Adrenal gland (tissue), 5 donors: ENCODE measurements at regions not wholly inside any gene's neighbourhood (a gene's known extent, or its start where the extent isn't known, plus 50 kb on each side); places are given as distances from the start of the nearest gene placed in this dataset.

Experiments used
- POLR2A ChIP-seq, 2 donors: fragments of 450-650 bp; IDR thresholded peaks; one replicate each; pipeline ENCODE4 v1.6.1; 2017; ENCODE audit warnings: antibody characterized with exemption in 2 of 2, mild to moderate bottlenecking in 2 of 2, moderate library complexity in 1 of 2
- TF ChIP-seq, protein P1 (sequence below), 6 experiments: fragments of 450-650 bp in 4 of 6; fragments of 200-600 bp in 2 of 6; sonication (generic) in 1 of 6; IDR thresholded peaks; 1 replicate in 5 of 6; 2 replicates in 1 of 6; pipeline versions ENCODE4 v1.5.1 to v1.8.0; 2016 to 2021; ENCODE audit warnings: antibody characterized with exemption in 6 of 6, mild to moderate bottlenecking in 2 of 6, moderate library complexity in 1 of 6
- donor health status: DM: no; HTN: no; CAD: no.

DNA sequence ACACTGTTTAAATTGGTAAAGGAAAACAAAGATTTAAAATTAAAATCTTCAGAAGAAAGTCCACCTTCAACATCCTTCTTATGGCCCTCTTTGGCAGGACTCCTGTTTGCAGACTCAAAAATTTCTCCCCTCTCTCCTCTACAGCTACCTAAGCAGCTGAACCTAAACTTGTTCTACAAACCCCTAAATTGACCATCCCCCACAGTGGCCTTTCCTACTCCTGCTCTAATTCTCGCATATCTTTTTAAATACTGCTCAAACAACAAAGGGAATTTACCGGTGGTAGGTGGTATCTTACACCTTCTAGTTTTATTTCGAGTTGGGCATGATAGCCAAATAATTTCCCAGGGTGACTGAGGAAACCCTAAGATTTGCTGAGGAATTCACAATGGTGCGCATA is 53.5 kb upstream of the PDC start:
- no peak for TF ChIP-seq POLR2A (IDR thresholded peaks at IDR 0.05)
- TF ChIP-seq, protein P1, sequence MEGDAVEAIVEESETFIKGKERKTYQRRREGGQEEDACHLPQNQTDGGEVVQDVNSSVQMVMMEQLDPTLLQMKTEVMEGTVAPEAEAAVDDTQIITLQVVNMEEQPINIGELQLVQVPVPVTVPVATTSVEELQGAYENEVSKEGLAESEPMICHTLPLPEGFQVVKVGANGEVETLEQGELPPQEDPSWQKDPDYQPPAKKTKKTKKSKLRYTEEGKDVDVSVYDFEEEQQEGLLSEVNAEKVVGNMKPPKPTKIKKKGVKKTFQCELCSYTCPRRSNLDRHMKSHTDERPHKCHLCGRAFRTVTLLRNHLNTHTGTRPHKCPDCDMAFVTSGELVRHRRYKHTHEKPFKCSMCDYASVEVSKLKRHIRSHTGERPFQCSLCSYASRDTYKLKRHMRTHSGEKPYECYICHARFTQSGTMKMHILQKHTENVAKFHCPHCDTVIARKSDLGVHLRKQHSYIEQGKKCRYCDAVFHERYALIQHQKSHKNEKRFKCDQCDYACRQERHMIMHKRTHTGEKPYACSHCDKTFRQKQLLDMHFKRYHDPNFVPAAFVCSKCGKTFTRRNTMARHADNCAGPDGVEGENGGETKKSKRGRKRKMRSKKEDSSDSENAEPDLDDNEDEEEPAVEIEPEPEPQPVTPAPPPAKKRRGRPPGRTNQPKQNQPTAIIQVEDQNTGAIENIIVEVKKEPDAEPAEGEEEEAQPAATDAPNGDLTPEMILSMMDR (IDR thresholded peaks at IDR 0.05) = no peak
